GM23338 (cell line): ENCODE measurements at regions not wholly inside any gene's neighbourhood (a gene's known extent, or its start where the extent isn't known, plus 50 kb on each side); places are given as distances from the start of the nearest gene placed in this dataset.

ENCODE experiments used
- ATAC-seq: fragments of 200-7000 bp; cut with Tn5 transposase; 3 replicates; pipeline ENCODE4 v1.9.1; 2020
- DNase-seq: peaks from one replicate; pipeline ENCODE4 v3.0.0-alpha.2; 2015; ENCODE audit warnings: low spot score
- H2AFZ ChIP-seq: fragments of 200-600 bp; sonication (generic); 2 replicates; pipeline ENCODE4 v1.8.0; 2016; ENCODE audit warnings: antibody characterized with exemption, mild to moderate bottlenecking, moderate library complexity
- H3F3A ChIP-seq: fragments of 200-600 bp; sonication (generic); replicated peaks from 2 replicates; pipeline ENCODE4 v1.8.0; 2017; ENCODE audit warnings: antibody characterized with exemption, mixed run types, low read depth
- H3K27ac ChIP-seq: fragments of 200-600 bp; sonication (generic); 2 replicates; pipeline ENCODE4 v1.6.1; 2016; ENCODE audit warnings: low read depth
- H3K27me3 ChIP-seq: fragments of 200-600 bp; sonication (generic); 2 replicates; pipeline ENCODE4 v1.8.0; 2016; ENCODE audit warnings: mild to moderate bottlenecking, mixed run types, moderate library complexity; ENCODE audit not compliant: insufficient read depth
- H3K36me3 ChIP-seq: fragments of 200-600 bp; sonication (generic); 2 replicates; pipeline ENCODE4 v1.8.0; 2016; ENCODE audit warnings: mild to moderate bottlenecking; ENCODE audit not compliant: insufficient read depth
- H3K4me1 ChIP-seq: fragments of 200-600 bp; sonication (generic); 2 replicates; pipeline ENCODE4 v1.8.0; 2016; ENCODE audit warnings: mild to moderate bottlenecking, moderate library complexity; ENCODE audit not compliant: insufficient read depth
- H3K4me2 ChIP-seq: fragments of 200-600 bp; sonication (generic); 2 replicates; pipeline ENCODE4 v1.7.1; 2017; ENCODE audit warnings: mixed run types
- H3K4me3 ChIP-seq: fragments of 200-600 bp; sonication (generic); 2 replicates; pipeline ENCODE4 v1.6.1; 2016; ENCODE audit warnings: mixed run types
- H3K79me2 ChIP-seq: fragments of 200-600 bp; sonication (generic); replicated peaks from 2 replicates; pipeline ENCODE4 v1.8.0; 2017; ENCODE audit warnings: mild to moderate bottlenecking; ENCODE audit not compliant: insufficient read depth
- H3K9me2 ChIP-seq: fragments of 200-600 bp; sonication (generic); 2 replicates; pipeline ENCODE4 v1.8.0; 2017; ENCODE audit not compliant: insufficient read depth
- H4K20me1 ChIP-seq: fragments of 200-600 bp; sonication (generic); replicated peaks from 2 replicates; pipeline ENCODE4 v1.8.0; 2017; ENCODE audit warnings: mild to moderate bottlenecking; ENCODE audit not compliant: insufficient read depth
- H3K27ac Mint-ChIP-seq: 2 replicates; pipeline ENCODE4 v1.8.0; 2020; ENCODE audit warnings: inconsistent platforms, mild to moderate bottlenecking, moderate library complexity, mixed read lengths
- H3K27me3 Mint-ChIP-seq: 3 replicates; pipeline ENCODE4 v1.8.0; 2022; ENCODE audit warnings: low read depth, mild to moderate bottlenecking, moderate library complexity, mixed read lengths, inconsistent platforms; ENCODE audit not compliant: insufficient read depth, poor library complexity
- H3K36me3 Mint-ChIP-seq: 3 replicates; pipeline ENCODE4 v1.8.0; 2021; ENCODE audit warnings: low read depth, mild to moderate bottlenecking, inconsistent platforms, moderate library complexity, mixed read lengths
- H3K4me1 Mint-ChIP-seq: 3 replicates; pipeline ENCODE4 v1.8.0; 2020; ENCODE audit warnings: mild to moderate bottlenecking, inconsistent platforms, mixed read lengths
- H3K4me3 Mint-ChIP-seq: 3 replicates; pipeline ENCODE4 v1.8.0; 2021; ENCODE audit warnings: moderate library complexity, mild to moderate bottlenecking, inconsistent platforms, mixed read lengths
- H3K9me3 Mint-ChIP-seq: 3 replicates; pipeline ENCODE4 v1.8.0; 2020; ENCODE audit warnings: moderate library complexity, mild to moderate bottlenecking, inconsistent platforms, mixed read lengths
- ETS1 ChIP-seq: IDR thresholded peaks from 2 replicates; pipeline ENCODE4 v1.6.1; 2016; ENCODE audit warnings: antibody characterized with exemption
- EZH2 ChIP-seq: fragments of 200-600 bp; sonication (generic); IDR thresholded peaks from one replicate; pipeline ENCODE4 v1.8.0; 2017; ENCODE audit warnings: antibody characterized with exemption, mild to moderate bottlenecking, low read depth; ENCODE audit not compliant: unreplicated experiment
- JUNB ChIP-seq: IDR thresholded peaks from one replicate; pipeline ENCODE4 v1.6.1; 2016; ENCODE audit warnings: antibody characterized with exemption; ENCODE audit not compliant: unreplicated experiment
- NANOG ChIP-seq: IDR thresholded peaks from 2 replicates; pipeline ENCODE4 v1.6.1; 2016; ENCODE audit warnings: antibody characterized with exemption, borderline replicate concordance
- POLR2AphosphoS5 ChIP-seq: IDR thresholded peaks from 2 replicates; pipeline ENCODE4 v1.6.1; 2016; ENCODE audit warnings: antibody characterized with exemption, low read depth
- REST ChIP-seq: IDR thresholded peaks from one replicate; pipeline ENCODE4 v1.6.1; 2018; ENCODE audit warnings: antibody characterized with exemption; ENCODE audit not compliant: unreplicated experiment
- STAT1 ChIP-seq: IDR thresholded peaks from one replicate; pipeline ENCODE4 v1.6.1; 2016; ENCODE audit warnings: antibody characterized with exemption; ENCODE audit not compliant: unreplicated experiment
- ZNF114 ChIP-seq: fragments of 250-450 bp; sonication (Bioruptor Pico); IDR thresholded peaks from 2 replicates; pipeline ENCODE4 v1.5.0; 2020; ENCODE audit warnings: mild to moderate bottlenecking, moderate library complexity
- ZNF331 ChIP-seq: fragments of 250-450 bp; sonication (Bioruptor Pico); IDR thresholded peaks from 2 replicates; pipeline ENCODE4 v1.5.0; 2020; ENCODE audit warnings: low read depth, mild to moderate bottlenecking, moderate library complexity
- ZNF462 ChIP-seq: fragments of 250-450 bp; sonication (Bioruptor Pico); IDR thresholded peaks from 2 replicates; pipeline ENCODE4 v1.5.0; 2020; ENCODE audit warnings: mild to moderate bottlenecking, moderate library complexity
- TF ChIP-seq, protein P1 (sequence below), 2 experiments: fragments of 200-600 bp in 1 of 2; sonication (generic) in 1 of 2; conservative IDR thresholded peaks; 2 replicates each; pipeline versions ENCODE4 v1.5.1 to v1.6.1; 2016 to 2017; ENCODE audit warnings: antibody characterized with exemption in 2 of 2, low read depth in 2 of 2, mild to moderate bottlenecking in 2 of 2, moderate library complexity in 1 of 2

DNA sequence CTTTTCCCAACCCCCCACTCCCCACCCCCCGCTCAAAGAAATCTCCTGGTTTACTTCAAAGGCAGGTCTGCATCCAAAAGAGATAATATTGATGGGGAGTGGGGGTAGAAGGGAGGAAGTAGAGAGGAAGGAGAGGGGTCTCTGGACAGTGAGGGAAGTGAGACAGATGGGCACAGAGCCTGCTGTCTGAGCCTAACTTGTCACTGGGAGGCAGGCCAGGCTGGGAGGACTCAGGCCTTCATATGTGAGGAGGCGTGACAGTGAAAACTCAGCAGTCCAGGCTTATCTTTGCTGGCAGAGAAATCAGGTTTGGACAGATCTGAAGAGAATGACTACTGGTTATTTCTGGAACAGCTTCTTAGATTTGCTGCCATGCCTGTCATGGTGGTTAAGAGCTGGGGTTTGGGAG lies 192.3 kb downstream of the NUAK1 start:
- TF ChIP-seq STAT1, result no peak
- no peak for TF ChIP-seq NANOG
- TF ChIP-seq ZNF114 (CRISPR knock-in tag), result no peak
- no peak for TF ChIP-seq ETS1
- TF ChIP-seq, protein P1, sequence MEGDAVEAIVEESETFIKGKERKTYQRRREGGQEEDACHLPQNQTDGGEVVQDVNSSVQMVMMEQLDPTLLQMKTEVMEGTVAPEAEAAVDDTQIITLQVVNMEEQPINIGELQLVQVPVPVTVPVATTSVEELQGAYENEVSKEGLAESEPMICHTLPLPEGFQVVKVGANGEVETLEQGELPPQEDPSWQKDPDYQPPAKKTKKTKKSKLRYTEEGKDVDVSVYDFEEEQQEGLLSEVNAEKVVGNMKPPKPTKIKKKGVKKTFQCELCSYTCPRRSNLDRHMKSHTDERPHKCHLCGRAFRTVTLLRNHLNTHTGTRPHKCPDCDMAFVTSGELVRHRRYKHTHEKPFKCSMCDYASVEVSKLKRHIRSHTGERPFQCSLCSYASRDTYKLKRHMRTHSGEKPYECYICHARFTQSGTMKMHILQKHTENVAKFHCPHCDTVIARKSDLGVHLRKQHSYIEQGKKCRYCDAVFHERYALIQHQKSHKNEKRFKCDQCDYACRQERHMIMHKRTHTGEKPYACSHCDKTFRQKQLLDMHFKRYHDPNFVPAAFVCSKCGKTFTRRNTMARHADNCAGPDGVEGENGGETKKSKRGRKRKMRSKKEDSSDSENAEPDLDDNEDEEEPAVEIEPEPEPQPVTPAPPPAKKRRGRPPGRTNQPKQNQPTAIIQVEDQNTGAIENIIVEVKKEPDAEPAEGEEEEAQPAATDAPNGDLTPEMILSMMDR (conservative IDR thresholded peaks at IDR 0.05; ENCODE audit: low read depth in 2 of 2), result no peak
- no peak for TF ChIP-seq EZH2
- TF ChIP-seq JUNB, result no peak
- no peak for TF ChIP-seq ZNF331 (CRISPR knock-in tag)
- H3K27ac ChIP-seq, result no peak overlapping the region
- H3K4me1 ChIP-seq, result no peaks in the 10 kb centered on the region
- H3K4me3 Mint-ChIP-seq, result no peak overlapping the region
- no peaks in the 10 kb centered on the region for H3K4me1 Mint-ChIP-seq
- no peaks in the 10 kb centered on the region for H3K36me3 Mint-ChIP-seq
- peaks cover 18% of the 10 kb centered on the region for H3K9me2 ChIP-seq
- H3F3A ChIP-seq, result no peaks in the 10 kb centered on the region
- H3K27me3 Mint-ChIP-seq, result peaks cover 2% of the 10 kb centered on the region
- H3K79me2 ChIP-seq, result no peaks in the 10 kb centered on the region
- H3K9me3 Mint-ChIP-seq, result no peaks in the 10 kb centered on the region
- no peak overlapping the region for H2AFZ ChIP-seq
- no peak overlapping the region for H3K4me2 ChIP-seq
- H3K27me3 ChIP-seq, result no peaks in the 10 kb centered on the region
- ATAC-seq (no peak), DNase-seq (no peak)
- H3K36me3 ChIP-seq, result no peaks in the 10 kb centered on the region
- no peak overlapping the region for H3K27ac Mint-ChIP-seq
- no peaks in the 10 kb centered on the region for H4K20me1 ChIP-seq
- H3K4me3 ChIP-seq, result no peak overlapping the region

- Histone ChIP-seq H3K27ac (no peak overlapping the region), H3K36me3 (no peaks in the 10 kb centered on the region), H3K4me2 (no peak overlapping the region), H3K4me3 (no peak overlapping the region), H3K27me3 (no peaks in the 10 kb centered on the region), H3K79me2 (no peaks in the 10 kb centered on the region), H4K20me1 (no peaks in the 10 kb centered on the region), H3K4me1 (no peaks in the 10 kb centered on the region), H3F3A (no peaks in the 10 kb centered on the region), H2AFZ (no peak overlapping the region), H3K9me2 (peaks cover 18% of the 10 kb centered on the region)
- H3K4me3 Mint-ChIP-seq, result no peak overlapping the region
- DNase-seq (no peak), ATAC-seq (no peak)
- no peaks in the 10 kb centered on the region for H3K4me1 Mint-ChIP-seq
- H3K27me3 Mint-ChIP-seq, result peaks cover 2% of the 10 kb centered on the region
- H3K36me3 Mint-ChIP-seq, result no peaks in the 10 kb centered on the region
- H3K27ac Mint-ChIP-seq, result no peak overlapping the region
- no peaks in the 10 kb centered on the region for H3K9me3 Mint-ChIP-seq
- TF ChIP-seq POLR2AphosphoS5 (no peak), ZNF114 (CRISPR knock-in tag) (no peak), NANOG (no peak), REST (no peak), ZNF462 (CRISPR knock-in tag) (no peak)
Observed at GRCh38 chr12:105947906-105948305, 190.8 kb downstream of the NUAK1 start.
